ENCODE measurements at regions not wholly inside any gene's neighbourhood (a gene's known extent, or its start where the extent isn't known, plus 50 kb on each side); places are given as distances from the start of the nearest gene placed in this dataset.

- no peaks in the 10 kb centered on the region for H3K23me2 ChIP-seq (ENCODE audit: insufficient read length, low read depth, low read length, poor library complexity, severe bottlenecking)
- H2BK12ac ChIP-seq (ENCODE audit: insufficient read length, low read depth, low read length): no peak overlapping the region
- Mint-ChIP-seq H3K4me1 (no peaks in the 10 kb centered on the region), H3K27ac (no peak overlapping the region), H3K4me3 (no peak overlapping the region), H3K36me3 (ENCODE audit: insufficient read depth in 1 of 3, low read depth in 3 of 3) (peaks cover 0 to 3% (median 0%) of the 10 kb centered on the region in 3 experiments; a peak in 1 of 7 replicates), H3K27me3 (ENCODE audit: low read depth) (no peaks in the 10 kb centered on the region), H3K9me3 (no peaks in the 10 kb centered on the region)
- no peak overlapping the region for H3K56ac ChIP-seq (ENCODE audit: insufficient read length, low read depth, low read length)
- TF ChIP-seq CTCF (conservative IDR thresholded peaks at IDR 0.05): no peak
- no peaks in the 10 kb centered on the region for H3K79me2 ChIP-seq (ENCODE audit: insufficient read depth, low read length)
- no peak overlapping the region for H2BK15ac ChIP-seq (ENCODE audit: low read depth, low read length)
- H3K27ac ChIP-seq (ENCODE audit: insufficient read length, low read depth, low read length): no peak overlapping the region
- H4K8ac ChIP-seq (replicated peaks; ENCODE audit: insufficient read length, low read depth, low read length): no peak overlapping the region
- H2AK5ac ChIP-seq (ENCODE audit: insufficient read length, low read length): no peak overlapping the region
- WGBS (ENCODE audit: extremely low coverage, insufficient read length, low lambda C conversion rate): no CpG with 5 or more reads among the region's 2 CpGs
- no peak overlapping the region for H2BK5ac ChIP-seq (ENCODE audit: insufficient read length, low read length)
- H3K9me3 ChIP-seq (ENCODE audit: control insufficient read depth, low read depth, low read length): no peaks in the 10 kb centered on the region
- H4K20me1 ChIP-seq (ENCODE audit: control insufficient read depth, insufficient read depth, insufficient read length): no peaks in the 10 kb centered on the region
- H3K4me1 ChIP-seq (ENCODE audit: insufficient read depth, low read length): no peaks in the 10 kb centered on the region
- DNase-seq: no peak
- H3K14ac ChIP-seq (ENCODE audit: insufficient read depth, low read length): no peak overlapping the region
- H3T11ph ChIP-seq (ENCODE audit: low read length): no peak overlapping the region
- no peak overlapping the region for H2BK120ac ChIP-seq (ENCODE audit: low read depth, low read length, poor library complexity, severe bottlenecking)
- no peak overlapping the region for H3K4ac ChIP-seq (ENCODE audit: low read depth, low read length)
- no peak overlapping the region for H3K4me2 ChIP-seq (ENCODE audit: insufficient read depth, insufficient read length, low read length)
- no peak overlapping the region for H2AFZ ChIP-seq (ENCODE audit: low read length)
- H3K9ac ChIP-seq (ENCODE audit: extremely low read depth, insufficient read length, low read length): no peak overlapping the region
- H3K27me3 ChIP-seq (ENCODE audit: insufficient read depth, low read length): no peaks in the 10 kb centered on the region
- H3K18ac ChIP-seq (ENCODE audit: insufficient read length, low read depth, low read length): no peak overlapping the region
- no peak overlapping the region for H2BK20ac ChIP-seq (ENCODE audit: low read depth, low read length, poor library complexity, severe bottlenecking)
- no peaks in the 10 kb centered on the region for H3K79me1 ChIP-seq (ENCODE audit: insufficient read depth, low read depth, low read length, poor library complexity, severe bottlenecking)
- H4K91ac ChIP-seq (ENCODE audit: insufficient read length, low read depth, low read length): no peak overlapping the region
- no peak overlapping the region for H4K5ac ChIP-seq (ENCODE audit: insufficient read length, low read depth, low read length)
- no peak overlapping the region for H3K23ac ChIP-seq (ENCODE audit: insufficient read length, low read depth, low read length)
Measured at GRCh38 chr3:164095949-164096348, 982.3 kb downstream of the SI start.
